OCI-LY7 (cell line): ENCODE measurements at regions not wholly inside any gene's neighbourhood (a gene's known extent, or its start where the extent isn't known, plus 50 kb on each side); places are given as distances from the start of the nearest gene placed in this dataset.

Experiments used
- EZH2phosphoT487 ChIP-seq: fragments of 200-600 bp; sonication (generic); IDR thresholded peaks from 2 replicates; pipeline ENCODE4 v1.6.1; 2018; ENCODE audit warnings: low read depth, borderline replicate concordance, mild to moderate bottlenecking, mixed run types, antibody characterized with exemption, low read length, moderate library complexity, mixed read lengths
- TF ChIP-seq, protein P1 (sequence below): fragments of 200-600 bp; sonication (generic); conservative IDR thresholded peaks from 2 replicates; pipeline ENCODE4 v1.5.1; 2014; ENCODE audit warnings: mild to moderate bottlenecking, antibody characterized with exemption, low read length, moderate library complexity, mixed read lengths

- TF ChIP-seq, protein P1, sequence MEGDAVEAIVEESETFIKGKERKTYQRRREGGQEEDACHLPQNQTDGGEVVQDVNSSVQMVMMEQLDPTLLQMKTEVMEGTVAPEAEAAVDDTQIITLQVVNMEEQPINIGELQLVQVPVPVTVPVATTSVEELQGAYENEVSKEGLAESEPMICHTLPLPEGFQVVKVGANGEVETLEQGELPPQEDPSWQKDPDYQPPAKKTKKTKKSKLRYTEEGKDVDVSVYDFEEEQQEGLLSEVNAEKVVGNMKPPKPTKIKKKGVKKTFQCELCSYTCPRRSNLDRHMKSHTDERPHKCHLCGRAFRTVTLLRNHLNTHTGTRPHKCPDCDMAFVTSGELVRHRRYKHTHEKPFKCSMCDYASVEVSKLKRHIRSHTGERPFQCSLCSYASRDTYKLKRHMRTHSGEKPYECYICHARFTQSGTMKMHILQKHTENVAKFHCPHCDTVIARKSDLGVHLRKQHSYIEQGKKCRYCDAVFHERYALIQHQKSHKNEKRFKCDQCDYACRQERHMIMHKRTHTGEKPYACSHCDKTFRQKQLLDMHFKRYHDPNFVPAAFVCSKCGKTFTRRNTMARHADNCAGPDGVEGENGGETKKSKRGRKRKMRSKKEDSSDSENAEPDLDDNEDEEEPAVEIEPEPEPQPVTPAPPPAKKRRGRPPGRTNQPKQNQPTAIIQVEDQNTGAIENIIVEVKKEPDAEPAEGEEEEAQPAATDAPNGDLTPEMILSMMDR: no peak
- no peak for TF ChIP-seq EZH2phosphoT487
These were observed 296.7 kb downstream of the SAMD5 start for GRCh38 chr6:147805155-147805554.
